CD4-positive, CD25-positive, alpha-beta regulatory T cell (primary cell): ENCODE measurements at regions not wholly inside any gene's neighbourhood (a gene's known extent, or its start where the extent isn't known, plus 50 kb on each side); places are given as distances from the start of the nearest gene placed in this dataset.

Experiments
- ATAC-seq, 2 donors: fragments of 150-1000 bp; cut with Tn5 transposase; one replicate each; pipeline ENCODE4 v1.10.0; 2021; ENCODE audit warnings: low read depth in 2 of 2, moderate number of reproducible peaks in 2 of 2, moderate library complexity in 1 of 2
- DNase-seq, 3 donors: peaks; one replicate each; pipeline versions ENCODE4 v3.0.0 to v3.0.0-alpha.2; 2012 to 2022; ENCODE audit warnings: mixed read lengths in 1 of 3
- H3K27ac ChIP-seq: one replicate; pipeline ENCODE4 v1.7.0; 2013; ENCODE audit warnings: mild to moderate bottlenecking, low read length; ENCODE audit not compliant: insufficient read depth, poor library complexity, severe bottlenecking
- H3K27me3 ChIP-seq: one replicate; pipeline ENCODE4 v1.7.0; 2013; ENCODE audit warnings: low read length; ENCODE audit not compliant: control insufficient read depth, insufficient read depth
- H3K36me3 ChIP-seq: one replicate; pipeline ENCODE4 v1.7.0; 2013; ENCODE audit warnings: mild to moderate bottlenecking, low read length, moderate library complexity; ENCODE audit not compliant: control insufficient read depth, insufficient read depth
- H3K4me1 ChIP-seq: 2 replicates; pipeline ENCODE4 v1.7.0; 2013; ENCODE audit warnings: mild to moderate bottlenecking, low read length; ENCODE audit not compliant: insufficient read depth, control insufficient read depth, poor library complexity, severe bottlenecking
- H3K4me3 ChIP-seq: one replicate; pipeline ENCODE4 v1.7.0; 2013; ENCODE audit warnings: low read depth, mild to moderate bottlenecking, low read length, moderate library complexity
- H3K9me3 ChIP-seq, 2 experiments: 1 replicate in 1 of 2; 2 replicates in 1 of 2; pipeline ENCODE4 v1.7.0; 2013; ENCODE audit warnings: low read length in 2 of 2, mild to moderate bottlenecking in 1 of 2, moderate library complexity in 1 of 2; ENCODE audit not compliant: control insufficient read depth in 2 of 2
- H3K27ac Mint-ChIP-seq, 3 donors: one replicate each; pipeline ENCODE4 v1.8.0; 2020 to 2022; ENCODE audit warnings: mild to moderate bottlenecking in 3 of 3, mixed read lengths in 3 of 3, moderate library complexity in 2 of 3
- H3K27me3 Mint-ChIP-seq: one replicate; pipeline ENCODE4 v1.8.0; 2022; ENCODE audit warnings: mild to moderate bottlenecking, mixed read lengths
- H3K36me3 Mint-ChIP-seq: one replicate; pipeline ENCODE4 v1.8.0; 2020; ENCODE audit warnings: mixed read lengths
- H3K4me1 Mint-ChIP-seq, 4 donors: one replicate each; pipeline ENCODE4 v1.8.0; 2020 to 2022; ENCODE audit warnings: mixed read lengths in 4 of 4, mild to moderate bottlenecking in 1 of 4
- H3K4me3 Mint-ChIP-seq, 4 donors: one replicate each; pipeline ENCODE4 v1.8.0; 2020 to 2022; ENCODE audit warnings: mild to moderate bottlenecking in 4 of 4, mixed read lengths in 4 of 4, moderate library complexity in 3 of 4
- H3K9me3 Mint-ChIP-seq, 7 donors: one replicate each; pipeline ENCODE4 v1.8.0; 2020 to 2022; ENCODE audit warnings: mixed read lengths in 7 of 7, mild to moderate bottlenecking in 3 of 7, moderate library complexity in 2 of 7

DNA sequence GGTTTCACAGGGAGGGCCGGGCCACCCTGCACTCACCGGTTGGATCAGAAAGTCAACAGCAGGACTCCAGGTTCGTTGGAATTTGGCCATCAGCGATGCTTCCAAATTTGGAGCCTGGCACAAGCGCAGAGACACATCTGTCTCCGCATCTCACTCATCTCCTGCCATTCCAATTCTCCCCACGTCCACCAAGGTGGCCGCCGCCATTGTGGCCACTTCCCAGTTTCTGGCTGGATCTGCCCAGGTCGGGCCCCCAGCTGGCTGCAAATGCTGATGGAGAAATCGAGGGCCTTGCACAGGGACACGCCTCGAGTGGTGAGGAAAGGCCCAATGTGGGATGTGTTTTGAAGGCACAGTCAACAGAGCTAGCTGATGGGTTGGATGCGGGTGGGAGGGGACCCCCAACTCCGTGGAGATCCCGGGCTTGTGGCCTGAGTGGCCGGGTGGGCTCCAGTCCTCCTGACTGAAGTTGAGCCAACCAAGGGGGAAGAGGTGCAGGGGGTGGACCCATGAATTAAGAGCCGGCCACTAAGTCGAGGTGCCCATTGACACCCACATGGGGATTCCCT is 102.7 kb downstream of the CRYAA start:
- H3K9me3 Mint-ChIP-seq: no peaks in the 10 kb centered on the region
- H3K4me3 Mint-ChIP-seq: no peak overlapping the region
- DNase-seq: no peak
- H3K27ac Mint-ChIP-seq: no peak overlapping the region
- H3K36me3 Mint-ChIP-seq: no peaks in the 10 kb centered on the region
- H3K4me1 Mint-ChIP-seq: peaks cover 0 to 2% (median under 1%) of the 10 kb centered on the region in 4 donors
- no peaks in the 10 kb centered on the region for H3K36me3 ChIP-seq
- ATAC-seq: no peak
- H3K4me1 ChIP-seq: no peaks in the 10 kb centered on the region
- H3K27ac ChIP-seq: no peak overlapping the region
- no peaks in the 10 kb centered on the region for H3K9me3 ChIP-seq
- H3K4me3 ChIP-seq: no peak overlapping the region
- H3K27me3 Mint-ChIP-seq: no peaks in the 10 kb centered on the region
- H3K27me3 ChIP-seq: no peaks in the 10 kb centered on the region

DNA sequence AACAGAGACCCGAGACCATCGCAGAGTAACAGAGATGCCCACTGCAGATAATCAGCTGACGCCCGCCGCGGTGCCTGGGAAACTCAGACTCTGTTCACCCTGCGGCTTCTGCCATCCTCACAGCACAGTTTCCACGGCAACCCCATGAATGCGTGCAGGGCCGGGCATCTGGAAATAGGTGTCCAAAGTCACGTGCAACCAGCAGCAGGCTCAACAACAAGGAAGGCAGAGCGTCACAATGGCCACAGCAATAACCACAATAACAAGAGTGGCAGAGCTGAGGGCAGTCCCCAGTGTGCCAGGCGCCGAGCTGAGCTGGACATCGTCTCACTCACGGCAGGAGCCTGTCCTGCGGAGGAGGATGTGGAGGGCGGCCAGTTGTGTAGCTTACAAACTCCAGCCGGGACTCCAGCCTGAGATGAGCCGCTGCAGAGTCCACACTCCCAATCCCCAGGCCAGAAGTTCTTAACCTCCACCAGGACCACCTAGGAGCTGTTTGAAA is 102.0 kb downstream of the CRYAA start:
- Mint-ChIP-seq H3K36me3 (no peaks in the 10 kb centered on the region), H3K27me3 (no peaks in the 10 kb centered on the region), H3K4me1 (peaks cover 0 to 2% (median under 1%) of the 10 kb centered on the region in 4 donors), H3K27ac (no peak overlapping the region), H3K9me3 (no peaks in the 10 kb centered on the region), H3K4me3 (no peak overlapping the region)
- Histone ChIP-seq H3K4me1 (no peaks in the 10 kb centered on the region), H3K4me3 (no peak overlapping the region), H3K9me3 (no peaks in the 10 kb centered on the region), H3K36me3 (no peaks in the 10 kb centered on the region), H3K27me3 (no peaks in the 10 kb centered on the region), H3K27ac (no peak overlapping the region)
- DNase-seq (no peak), ATAC-seq (no peak)

GRCh38 chr21:43269957-43270705 is 101.3 kb downstream of the CRYAA start:
- H3K9me3 Mint-ChIP-seq: no peaks in the 10 kb centered on the region
- H3K4me1 ChIP-seq: no peaks in the 10 kb centered on the region
- no peak overlapping the region for H3K4me3 Mint-ChIP-seq
- H3K9me3 ChIP-seq: no peaks in the 10 kb centered on the region
- DNase-seq: no peak
- H3K27me3 ChIP-seq: no peaks in the 10 kb centered on the region
- H3K27ac Mint-ChIP-seq: no peak overlapping the region
- H3K36me3 Mint-ChIP-seq: no peaks in the 10 kb centered on the region
- H3K4me1 Mint-ChIP-seq: peaks cover 0 to 2% (median 0%) of the 10 kb centered on the region in 4 donors
- no peak for ATAC-seq
- no peak overlapping the region for H3K27ac ChIP-seq
- H3K27me3 Mint-ChIP-seq: no peaks in the 10 kb centered on the region
- H3K4me3 ChIP-seq: no peak overlapping the region
- H3K36me3 ChIP-seq: no peaks in the 10 kb centered on the region

DNA sequence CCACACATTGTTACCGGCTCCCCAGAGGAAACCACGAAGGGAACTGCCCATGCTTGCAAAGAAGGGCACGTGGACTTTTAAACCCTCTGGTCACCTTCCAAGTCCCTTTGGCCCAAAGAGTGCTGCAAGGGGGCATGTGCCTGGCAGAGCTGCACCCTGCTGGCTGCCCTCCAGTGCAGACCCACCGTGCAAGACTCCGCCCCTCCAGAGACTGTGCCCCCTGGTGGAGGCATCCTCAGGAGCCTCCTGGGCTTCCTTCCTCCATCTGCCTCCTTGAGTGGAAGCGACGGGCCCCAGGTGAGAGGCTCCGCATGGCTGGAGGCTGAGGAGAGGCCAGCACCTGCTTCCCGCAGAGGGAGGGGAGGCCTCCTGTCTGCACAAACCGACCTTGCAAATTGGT is 100.6 kb downstream of the CRYAA start:
- no peaks in the 10 kb centered on the region for H3K9me3 Mint-ChIP-seq
- no peak overlapping the region for H3K4me3 Mint-ChIP-seq
- Histone ChIP-seq H3K36me3 (no peaks in the 10 kb centered on the region), H3K4me3 (no peak overlapping the region), H3K9me3 (no peaks in the 10 kb centered on the region), H3K27ac (no peak overlapping the region), H3K27me3 (no peaks in the 10 kb centered on the region), H3K4me1 (no peaks in the 10 kb centered on the region)
- H3K27me3 Mint-ChIP-seq: no peaks in the 10 kb centered on the region
- ATAC-seq (peak; percentile 52 to 53), DNase-seq (peak in 2 of 3 donors; percentile 24 to 56)
- peaks cover 0 to 2% (median 0%) of the 10 kb centered on the region in 4 donors for H3K4me1 Mint-ChIP-seq
- no peaks in the 10 kb centered on the region for H3K36me3 Mint-ChIP-seq
- no peak overlapping the region for H3K27ac Mint-ChIP-seq

DNA sequence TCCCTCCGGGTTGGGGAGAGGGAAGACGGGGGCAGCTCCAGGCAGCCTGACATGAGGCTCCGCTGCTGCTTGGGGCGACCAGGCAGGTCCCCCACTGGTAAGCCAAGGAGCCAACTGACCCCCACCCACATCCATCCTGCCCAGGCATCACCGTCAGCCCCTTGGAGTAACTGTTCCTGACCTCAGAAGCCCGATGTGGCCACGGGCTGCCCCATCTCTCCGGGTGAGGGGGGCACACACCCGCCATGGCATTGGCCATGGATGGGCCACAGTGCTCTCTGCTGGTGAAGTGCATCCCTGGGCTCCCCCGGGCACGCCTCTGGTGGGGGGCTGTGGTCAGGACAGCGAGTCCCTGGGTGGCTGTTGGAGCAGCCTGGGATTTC is 100.0 kb downstream of the CRYAA start:
- no peaks in the 10 kb centered on the region for H3K36me3 Mint-ChIP-seq

GRCh38 chr21:43268086-43268803 is 99.4 kb downstream of the CRYAA start:
- Histone ChIP-seq H3K27me3 (no peaks in the 10 kb centered on the region), H3K36me3 (no peaks in the 10 kb centered on the region), H3K4me3 (no peak overlapping the region), H3K27ac (no peak overlapping the region), H3K9me3 (no peaks in the 10 kb centered on the region), H3K4me1 (no peaks in the 10 kb centered on the region)
- peaks cover 0 to 2% (median 0%) of the 10 kb centered on the region in 4 donors for H3K4me1 Mint-ChIP-seq
- no peak overlapping the region for H3K27ac Mint-ChIP-seq
- DNase-seq (no peak), ATAC-seq (no peak)
- H3K27me3 Mint-ChIP-seq: no peaks in the 10 kb centered on the region
- no peaks in the 10 kb centered on the region for H3K36me3 Mint-ChIP-seq
- peaks cover 0 to 3% (median 0%) of the 10 kb centered on the region in 7 donors for H3K9me3 Mint-ChIP-seq
- no peak overlapping the region for H3K4me3 Mint-ChIP-seq

More for the DNA sequence above, 100.0 kb downstream of the CRYAA start:
- H3K27me3 Mint-ChIP-seq: no peaks in the 10 kb centered on the region
- no peak overlapping the region for H3K4me3 ChIP-seq
- DNase-seq: no peak
- H3K4me1 ChIP-seq: no peaks in the 10 kb centered on the region
- no peak overlapping the region for H3K27ac Mint-ChIP-seq
- H3K4me3 Mint-ChIP-seq: no peak overlapping the region
- H3K36me3 ChIP-seq: no peaks in the 10 kb centered on the region
- no peaks in the 10 kb centered on the region for H3K27me3 ChIP-seq
- no peak overlapping the region for H3K27ac ChIP-seq
- peaks cover 0 to 2% (median 0%) of the 10 kb centered on the region in 4 donors for H3K4me1 Mint-ChIP-seq
- no peak for ATAC-seq
- H3K9me3 Mint-ChIP-seq: peaks cover 0 to 3% (median 0%) of the 10 kb centered on the region in 7 donors
- no peaks in the 10 kb centered on the region for H3K9me3 ChIP-seq

DNA sequence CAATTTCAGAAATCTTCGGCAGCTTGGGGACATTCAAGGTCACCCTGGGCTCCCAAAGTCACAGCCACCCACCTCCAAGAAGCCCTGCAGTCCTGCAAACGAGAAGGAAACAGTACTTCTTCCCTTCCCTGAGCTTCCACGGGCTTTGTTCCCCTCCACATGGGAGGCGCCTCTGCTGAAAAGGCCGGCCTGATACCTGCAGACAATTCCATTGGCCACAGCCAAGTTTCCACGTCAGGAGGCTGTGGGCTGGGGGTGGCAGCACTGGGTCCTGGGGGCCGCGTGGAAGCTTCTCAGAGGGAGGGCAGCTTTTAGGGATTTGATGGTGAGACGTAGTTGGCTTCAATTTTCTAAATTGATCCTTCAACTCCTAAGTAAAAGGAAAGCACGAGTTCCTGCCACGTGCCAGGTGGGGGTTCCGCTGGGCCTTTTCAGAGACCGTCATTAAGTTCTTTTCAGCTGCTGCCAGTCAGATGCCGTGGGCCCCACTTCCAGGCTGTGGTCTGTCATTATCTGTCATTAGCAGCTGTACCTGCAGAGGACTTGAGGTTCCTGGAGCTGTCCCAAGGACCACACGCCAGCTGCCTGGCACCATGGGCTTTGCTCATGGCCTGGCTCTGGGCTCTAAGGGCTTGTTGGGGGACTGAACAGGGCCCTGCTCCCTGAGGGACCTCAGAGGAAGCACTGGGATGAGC is 98.7 kb downstream of the CRYAA start:
- no peak overlapping the region for H3K4me3 Mint-ChIP-seq
- Histone ChIP-seq H3K4me1 (no peaks in the 10 kb centered on the region), H3K9me3 (no peaks in the 10 kb centered on the region), H3K4me3 (no peak overlapping the region), H3K27me3 (no peaks in the 10 kb centered on the region), H3K27ac (no peak overlapping the region), H3K36me3 (no peaks in the 10 kb centered on the region)
- ATAC-seq: no peak
- H3K27me3 Mint-ChIP-seq: no peaks in the 10 kb centered on the region
- H3K4me1 Mint-ChIP-seq: peaks cover 0 to 2% (median 0%) of the 10 kb centered on the region in 4 donors
- no peak overlapping the region for H3K27ac Mint-ChIP-seq
- no peaks in the 10 kb centered on the region for H3K36me3 Mint-ChIP-seq
- H3K9me3 Mint-ChIP-seq: peaks cover 0 to 3% (median 0%) of the 10 kb centered on the region in 7 donors
- DNase-seq: no peak
